GM18519 (cell line): ENCODE measurements at regions not wholly inside any gene's neighbourhood (a gene's known extent, or its start where the extent isn't known, plus 50 kb on each side); places are given as distances from the start of the nearest gene placed in this dataset.

Experiments
- ATAC-seq: cut with Tn5 transposase; IDR thresholded peaks from one replicate; pipeline ENCODE4 v1.9.1; 2021; ENCODE audit warnings: mild to moderate bottlenecking, moderate library complexity; ENCODE audit not compliant: unreplicated experiment, low FRiP score

DNA sequence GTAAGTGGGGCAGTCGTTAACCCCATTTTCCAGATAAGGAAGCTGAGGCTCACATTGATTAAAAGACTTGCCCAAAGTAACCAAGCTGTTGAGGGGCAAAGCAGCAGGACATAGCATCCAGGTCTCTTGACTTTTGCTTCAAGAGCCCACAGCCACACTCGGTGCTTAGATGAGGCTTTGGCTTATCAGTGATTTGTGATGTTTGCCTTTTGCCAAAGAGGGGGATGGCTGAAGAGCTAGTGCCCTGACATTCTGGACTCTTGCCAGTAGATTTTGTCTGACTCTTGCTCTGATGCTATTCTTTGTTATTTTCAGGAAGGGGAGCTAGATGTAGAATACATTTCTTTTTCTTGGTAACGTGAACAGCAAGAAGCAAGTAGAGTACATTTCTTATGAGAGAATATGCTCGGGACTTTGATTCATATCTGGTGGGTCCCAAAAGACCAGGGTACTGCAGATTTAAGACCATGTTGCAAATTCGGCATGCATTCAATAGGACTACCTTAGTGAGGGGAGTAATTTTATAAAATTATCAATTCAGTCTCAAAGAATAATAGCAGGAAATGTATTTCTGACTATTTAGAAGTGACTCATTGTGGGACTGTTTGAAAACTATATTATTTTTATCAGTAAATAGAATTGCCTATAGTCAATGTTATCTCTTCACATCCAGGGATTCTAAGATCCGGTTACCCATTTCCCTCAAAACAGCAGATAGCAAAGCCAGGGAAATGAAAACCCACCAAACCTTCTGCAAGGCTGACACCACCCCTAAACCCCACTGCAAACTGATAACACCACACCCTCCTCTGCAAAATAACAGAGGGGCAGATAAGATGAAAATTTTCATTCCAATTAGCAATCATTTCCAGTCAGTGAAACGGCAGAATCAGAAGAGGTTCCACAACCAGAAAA lies 180.0 kb upstream of the BMPER start:
- no peak for ATAC-seq

DNA sequence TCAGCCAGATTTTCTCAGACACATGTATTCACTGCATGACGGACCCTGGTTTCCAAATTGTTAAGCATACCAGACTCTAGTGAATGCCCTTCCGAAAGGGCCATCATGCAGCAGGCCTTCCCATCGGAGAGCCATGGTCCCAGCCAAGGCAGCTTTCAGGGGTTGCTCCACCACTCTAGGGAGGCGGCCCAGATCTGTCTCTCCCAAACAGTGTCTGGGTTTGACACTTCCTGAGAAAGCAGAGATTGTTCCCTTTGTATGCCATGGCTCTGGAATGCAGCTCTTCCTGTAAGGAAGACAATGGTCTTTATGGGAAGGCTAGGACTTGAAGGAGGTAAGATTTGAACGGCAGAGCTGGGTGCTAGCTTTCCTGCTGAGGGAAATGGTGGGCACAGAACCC lies 178.8 kb upstream of the BMPER start:
- no peak for ATAC-seq

DNA sequence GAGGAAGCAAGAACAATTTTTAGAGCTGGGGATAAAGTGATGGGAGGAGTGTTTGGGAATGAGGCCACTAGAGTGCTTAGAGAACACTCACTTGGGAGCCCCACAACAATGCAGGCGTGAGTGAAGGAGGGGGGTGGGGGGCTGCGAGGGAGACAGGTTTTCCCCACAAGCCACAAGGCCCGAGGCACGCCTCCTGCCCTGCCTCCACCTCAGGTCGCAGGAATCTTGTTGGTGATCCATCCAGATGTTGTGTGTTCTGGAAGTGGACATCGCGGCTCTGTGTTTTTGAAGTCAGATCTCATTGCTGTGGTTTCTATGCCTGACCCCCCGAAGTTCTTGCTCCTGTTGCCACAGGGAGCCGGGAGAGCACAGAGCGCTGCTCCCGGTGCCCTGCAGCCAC lies 178.0 kb upstream of the BMPER start:
- ATAC-seq: no peak

DNA sequence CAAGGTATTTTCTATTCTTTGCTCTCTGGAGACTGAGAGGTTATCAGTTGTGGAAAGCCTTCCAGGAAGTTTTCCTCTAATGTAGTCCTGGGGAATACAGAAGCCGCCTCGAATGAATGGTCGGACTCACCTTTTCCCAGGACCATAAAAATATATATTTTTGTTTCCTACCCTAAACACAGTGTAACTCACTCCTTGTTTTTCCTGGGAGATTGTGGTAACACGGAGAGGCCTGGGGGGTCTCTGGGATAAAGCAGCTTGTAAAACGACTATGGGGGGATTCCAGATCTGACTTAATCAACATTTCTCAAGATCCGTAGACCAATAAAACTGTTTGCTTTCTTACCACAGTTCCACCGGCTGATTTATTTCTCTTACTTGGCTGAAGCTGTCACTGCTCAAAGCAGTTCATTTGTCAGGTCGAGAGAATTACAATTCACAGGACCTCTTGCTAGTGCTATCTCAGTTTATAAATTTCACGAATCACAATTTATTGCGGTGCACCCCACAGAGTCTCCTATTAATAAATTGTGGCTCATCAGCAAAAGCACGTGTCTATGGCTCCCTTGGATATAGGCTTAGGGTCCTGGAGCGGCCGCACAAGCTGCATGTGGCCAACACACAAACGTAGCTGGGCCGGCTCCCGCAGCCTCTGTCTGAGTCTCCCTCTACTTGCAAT lies 176.3 kb upstream of the BMPER start:
- no peak for ATAC-seq

DNA sequence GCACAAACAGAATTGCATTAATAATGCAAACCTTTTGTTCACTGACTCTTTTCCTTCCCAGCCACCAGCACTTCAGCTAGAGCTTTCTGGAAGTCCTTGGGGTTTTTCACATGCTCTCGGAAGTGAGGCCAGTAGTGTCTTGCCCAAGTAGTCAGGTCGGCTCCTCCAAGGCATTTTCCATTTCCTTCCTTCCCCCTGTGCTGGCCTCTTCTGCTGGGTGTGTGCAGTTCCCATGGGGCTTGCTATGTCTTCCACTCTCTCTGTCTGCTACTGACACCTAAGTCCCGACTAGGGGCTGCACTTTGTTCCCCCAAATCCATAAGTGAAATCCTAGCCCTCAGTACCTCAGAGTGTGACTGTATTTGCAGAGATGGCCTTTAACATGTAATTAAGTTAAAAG lies 175.6 kb upstream of the BMPER start:
- no peak for ATAC-seq

DNA sequence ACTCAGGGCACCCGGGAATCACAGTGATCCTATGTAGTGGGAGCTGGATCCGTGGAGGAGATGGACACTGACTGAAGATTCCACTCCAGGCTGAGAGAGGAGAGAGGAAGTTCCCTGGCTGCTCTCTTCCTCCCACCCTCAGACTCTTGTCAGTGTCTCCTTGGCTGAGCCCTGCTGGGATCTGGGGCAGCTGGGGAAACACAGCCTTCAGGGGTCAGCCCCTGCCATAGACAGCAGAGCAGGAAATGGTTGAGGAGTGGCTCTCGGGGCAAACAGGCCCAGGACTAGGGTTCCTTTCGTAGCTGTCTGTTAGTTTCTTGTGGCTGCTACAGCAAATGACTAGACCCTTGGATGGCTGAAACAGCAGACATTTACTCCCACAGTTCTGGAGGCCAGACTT lies 174.4 kb upstream of the BMPER start:
- ATAC-seq: no peak

DNA sequence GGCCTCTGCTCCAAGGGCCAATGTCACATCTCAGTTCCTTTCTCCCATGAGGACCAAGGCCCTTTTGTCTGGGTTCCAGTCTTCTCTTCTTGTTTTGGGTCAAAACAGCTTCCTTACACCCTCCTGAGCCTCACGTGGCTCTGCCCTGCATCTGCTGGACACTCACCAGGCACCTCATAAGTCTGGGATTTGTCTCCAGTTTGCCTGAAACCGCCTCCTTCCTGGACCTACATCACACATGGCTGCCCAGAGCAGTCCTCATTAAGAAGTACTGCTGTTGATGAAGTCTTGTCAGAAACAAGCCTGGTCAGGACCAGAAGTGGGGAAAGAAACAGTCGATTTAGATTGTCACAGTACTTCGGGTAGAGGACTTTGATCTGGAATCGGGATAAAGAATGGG lies 173.4 kb upstream of the BMPER start:
- ATAC-seq: no peak

DNA sequence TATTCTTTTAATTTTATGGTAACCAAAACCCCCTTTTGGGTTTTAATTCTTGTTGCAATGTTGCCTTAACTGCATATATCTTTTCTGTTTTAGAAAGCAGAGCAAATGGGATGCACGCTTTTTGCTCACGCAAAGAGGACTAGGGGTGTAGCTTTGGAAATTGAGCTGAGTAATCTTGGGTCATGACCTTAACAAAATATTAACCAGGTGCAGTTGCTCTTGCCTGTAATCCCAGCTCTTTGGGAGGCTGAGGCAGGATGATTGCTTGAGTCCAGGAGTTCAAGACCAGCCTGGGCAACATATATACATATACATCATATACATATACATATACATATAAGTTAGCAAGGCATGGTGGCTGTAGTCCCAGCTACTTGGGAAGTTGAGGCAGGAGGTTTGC lies 172.9 kb upstream of the BMPER start:
- no peak for ATAC-seq

DNA sequence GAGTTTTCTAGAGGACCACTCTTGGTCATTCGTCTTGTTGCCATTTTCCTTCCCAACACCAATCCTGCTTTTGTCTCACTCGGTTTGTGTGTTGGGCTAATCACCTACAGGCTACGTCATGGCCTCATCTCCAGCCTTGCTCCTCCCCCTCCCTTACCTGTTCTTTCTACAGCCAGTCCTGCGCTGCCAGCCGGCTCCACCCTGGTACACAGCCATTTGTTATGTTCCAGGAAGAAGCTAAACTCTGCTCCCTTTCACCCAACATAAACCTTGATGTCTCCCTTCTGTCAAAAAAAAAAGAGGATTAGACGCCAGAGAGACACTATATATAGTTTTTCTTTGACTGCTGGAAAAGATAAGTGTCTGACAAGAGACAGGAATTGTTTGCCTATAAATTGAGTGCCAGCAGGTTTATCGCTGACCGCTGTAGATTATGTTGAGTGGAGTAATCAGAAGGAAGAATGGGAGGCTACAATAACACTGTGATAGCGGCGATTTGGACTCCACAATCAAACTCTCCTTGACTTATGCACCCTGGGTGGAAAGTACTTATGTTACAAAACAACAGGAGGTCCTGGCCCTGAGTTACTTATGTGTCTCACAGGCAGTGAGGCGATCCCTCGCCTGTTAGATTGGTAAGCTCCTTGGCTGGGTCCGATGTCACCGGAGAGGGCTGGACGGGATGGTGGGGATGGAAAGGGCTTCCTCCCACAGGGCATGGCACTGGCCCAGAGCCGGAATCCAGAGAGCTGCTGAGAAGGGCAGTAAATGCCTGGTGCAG lies 171.3 kb upstream of the BMPER start:
- no peak for ATAC-seq

DNA sequence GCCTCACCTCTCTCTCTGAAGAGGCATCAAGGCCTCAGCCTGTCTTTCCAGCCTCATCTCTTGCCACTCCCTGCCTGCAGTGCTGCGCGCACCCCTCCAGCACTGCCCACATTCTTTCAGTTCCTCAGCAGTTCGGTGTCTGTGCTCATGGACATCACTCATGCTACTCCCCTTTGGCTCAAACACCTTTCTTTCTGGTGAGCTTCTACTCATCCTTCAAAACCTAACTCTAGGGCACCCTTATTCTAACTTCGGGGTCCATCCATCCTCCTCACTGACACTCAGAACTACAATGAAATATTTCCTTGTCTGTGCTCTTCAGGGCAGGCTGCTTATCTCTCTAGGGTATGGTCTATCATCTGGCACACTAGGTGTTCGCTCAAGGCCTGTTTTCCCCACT lies 169.9 kb upstream of the BMPER start:
- no peak for ATAC-seq

DNA sequence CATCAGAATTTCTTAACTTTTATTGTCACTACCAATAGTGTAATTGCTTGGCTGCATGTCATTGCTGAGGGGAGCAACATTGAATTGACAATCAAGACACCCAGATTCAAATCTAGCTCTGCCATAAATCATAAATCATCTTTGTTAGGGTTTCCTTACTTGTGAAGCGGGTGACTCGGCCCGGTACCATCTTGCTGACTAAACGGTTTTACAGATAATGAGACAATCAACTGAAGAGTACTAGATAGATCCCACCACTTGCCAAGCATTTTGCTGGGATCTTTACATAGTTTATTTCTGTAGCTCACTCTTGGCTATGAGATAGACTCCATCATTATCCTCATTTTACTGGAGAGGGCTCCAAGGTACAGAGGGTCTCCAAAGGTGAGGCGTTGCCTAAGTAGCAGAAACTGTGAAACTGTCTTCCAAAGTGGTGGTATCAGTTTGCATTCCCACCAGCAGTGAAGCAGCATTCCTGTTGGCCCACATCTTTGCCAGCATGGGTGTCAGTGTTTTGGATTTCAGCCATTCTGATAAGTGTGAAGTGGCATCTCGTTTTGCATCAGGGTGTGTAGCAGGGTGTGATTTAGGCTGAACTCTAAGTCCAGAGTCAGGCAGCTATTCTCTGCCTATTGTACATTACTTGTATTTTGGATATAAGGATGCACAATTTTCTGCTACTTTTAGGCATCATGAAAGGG lies 168.7 kb upstream of the BMPER start:
- ATAC-seq: no peak

DNA sequence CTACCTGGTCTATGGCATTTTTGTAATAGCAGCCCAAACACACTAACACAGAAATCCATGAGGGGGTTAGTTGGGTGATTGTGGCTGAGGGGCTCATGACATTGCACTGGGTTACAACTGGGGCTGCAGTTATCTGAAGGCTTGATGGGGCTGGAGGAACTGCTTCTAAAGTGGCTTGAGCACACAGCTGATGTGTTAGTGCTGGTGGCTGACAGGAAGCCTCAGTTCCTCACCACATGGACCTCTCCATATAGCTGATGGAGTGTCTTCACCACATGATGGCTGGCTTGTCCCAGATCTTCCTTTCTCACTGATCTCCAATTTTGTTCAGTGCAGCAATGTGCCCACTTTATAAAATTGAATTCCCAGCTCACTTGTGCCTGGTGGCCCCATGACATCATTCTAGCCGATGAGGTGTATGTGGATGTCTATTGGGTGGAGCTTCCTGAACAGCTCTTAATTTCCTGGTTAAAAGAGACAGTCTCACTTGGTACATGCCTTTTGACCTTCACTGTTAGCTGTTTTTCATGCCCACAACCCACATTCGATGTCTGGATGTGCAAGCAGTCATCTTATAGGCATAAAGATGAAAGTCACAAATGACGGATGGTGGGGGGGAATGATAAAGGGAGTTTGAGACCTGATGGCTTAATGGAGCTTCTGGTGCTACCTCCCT lies 166.9 kb upstream of the BMPER start:
- no peak for ATAC-seq

DNA sequence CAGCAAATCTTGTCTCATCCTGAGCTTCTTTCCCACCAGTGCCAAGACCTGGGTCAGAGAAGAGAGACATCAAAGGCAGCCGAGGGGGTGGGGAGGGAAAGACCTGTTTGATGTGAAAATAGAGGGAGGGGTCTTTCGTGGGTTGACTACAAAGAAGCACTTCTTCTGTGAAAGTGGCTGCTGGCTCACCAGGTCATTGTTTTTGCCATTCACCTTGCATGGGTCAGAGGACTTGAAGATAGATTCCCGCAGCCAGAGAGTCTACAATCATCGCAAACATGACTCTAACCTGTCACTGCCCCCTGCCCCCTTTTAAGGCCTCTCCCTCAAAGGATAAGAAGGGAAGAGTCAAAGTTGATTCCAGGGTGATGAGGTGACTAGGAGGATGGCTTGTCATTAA lies 166.1 kb upstream of the BMPER start:
- no peak for ATAC-seq

DNA sequence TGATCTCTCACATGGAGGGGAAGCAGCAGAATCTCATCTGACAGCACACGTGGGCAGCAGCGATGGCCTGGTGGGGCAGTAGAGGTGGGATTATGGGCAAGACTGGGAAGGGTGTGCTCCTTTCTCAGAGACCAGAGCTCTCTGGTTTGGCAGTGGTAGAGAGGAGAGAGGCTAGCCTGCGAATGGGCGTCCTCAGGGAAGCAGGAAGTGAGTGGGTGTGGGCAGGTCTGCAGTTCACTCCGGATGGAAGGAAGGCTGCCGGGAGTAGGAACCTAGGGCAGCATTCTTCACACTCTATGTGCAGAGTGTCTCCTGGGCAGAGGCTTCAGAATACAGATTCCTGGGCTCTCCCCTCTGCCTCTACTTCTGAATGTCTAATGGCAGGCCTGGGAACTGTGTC lies 162.8 kb upstream of the BMPER start:
- no peak for ATAC-seq

DNA sequence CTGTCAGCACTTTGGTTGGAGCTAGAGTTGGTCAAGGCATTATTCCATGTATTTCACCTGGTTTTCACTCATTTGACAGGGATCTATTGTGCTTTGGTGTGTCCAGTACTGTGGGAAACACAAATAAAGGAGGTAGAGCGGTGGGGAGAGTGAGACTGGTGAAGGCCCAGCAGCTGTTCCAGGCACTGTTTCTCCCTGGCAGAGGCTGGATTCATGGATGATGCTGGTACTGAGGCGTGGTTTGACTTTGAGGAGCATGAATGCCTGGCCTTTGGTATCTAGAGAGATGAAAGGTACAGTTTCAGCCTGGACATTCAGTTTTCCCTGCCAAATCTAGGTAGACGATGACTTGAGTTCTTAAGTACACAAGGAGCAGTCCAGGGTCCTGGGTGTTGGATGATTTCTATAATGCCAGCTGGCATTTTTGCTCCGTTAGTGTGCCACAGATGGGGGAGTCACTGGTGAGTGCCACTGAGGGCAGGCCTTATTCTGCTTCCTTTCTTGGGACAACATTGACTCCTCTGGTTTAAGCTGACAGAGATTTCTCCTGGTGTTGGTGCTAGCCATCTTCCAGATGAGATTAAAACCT lies 162.2 kb upstream of the BMPER start:
- no peak for ATAC-seq

DNA sequence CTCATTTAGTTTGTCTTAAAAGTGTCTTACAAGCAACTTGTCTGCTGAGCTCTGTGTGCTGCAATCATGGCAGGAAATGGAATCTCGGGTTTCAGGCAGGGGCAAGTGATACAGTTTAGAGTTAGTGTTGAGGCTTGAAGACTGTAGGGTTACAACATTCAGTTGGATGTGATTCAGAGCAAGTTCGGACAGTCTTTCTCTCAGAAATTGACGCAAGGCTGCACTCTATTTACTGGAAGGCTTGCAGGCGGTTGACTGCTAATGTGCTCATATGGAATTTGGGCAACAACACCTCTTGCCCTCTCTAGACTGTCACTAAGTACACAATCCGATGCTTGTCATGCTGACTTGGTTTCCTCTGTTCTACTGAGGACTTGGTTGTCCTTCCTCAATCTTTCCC lies 161.7 kb upstream of the BMPER start:
- ATAC-seq: no peak

DNA sequence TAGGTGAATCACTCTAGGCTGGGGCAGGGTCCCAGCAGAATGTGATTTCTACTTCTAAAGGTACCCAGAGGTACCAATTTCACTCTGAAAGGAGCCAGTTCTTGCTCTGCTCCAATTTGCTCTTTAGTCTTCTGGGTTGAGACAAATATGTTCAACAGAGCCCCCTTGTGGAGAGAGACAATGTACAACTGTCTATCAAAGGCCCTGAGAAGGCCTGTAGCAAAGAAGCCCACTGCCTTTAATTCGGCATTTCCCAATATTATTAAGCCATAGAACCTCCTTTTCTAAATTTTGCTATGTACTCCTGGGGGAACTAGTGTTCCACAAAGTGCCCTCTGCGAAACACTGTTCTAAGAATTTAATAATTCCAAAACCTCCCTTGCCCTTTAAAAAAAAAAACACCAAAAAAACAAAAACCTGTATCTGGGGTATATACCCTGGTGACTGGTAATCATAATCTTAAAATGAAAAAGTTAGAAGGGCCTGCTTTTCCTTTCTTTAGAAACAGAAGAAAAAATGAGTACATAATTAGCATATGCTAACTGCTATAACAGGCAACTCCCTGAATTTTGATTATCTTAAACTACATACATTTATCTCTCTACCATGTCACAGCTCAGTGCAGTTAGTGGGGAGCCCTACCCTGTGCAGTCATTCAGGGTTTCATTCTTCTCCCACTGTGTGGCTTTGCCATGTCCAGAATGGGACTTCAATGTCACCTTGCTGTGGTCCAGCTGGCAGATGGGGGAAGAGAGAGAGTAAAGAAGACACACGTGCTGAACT lies 160.9 kb upstream of the BMPER start:
- ATAC-seq: no peak

DNA sequence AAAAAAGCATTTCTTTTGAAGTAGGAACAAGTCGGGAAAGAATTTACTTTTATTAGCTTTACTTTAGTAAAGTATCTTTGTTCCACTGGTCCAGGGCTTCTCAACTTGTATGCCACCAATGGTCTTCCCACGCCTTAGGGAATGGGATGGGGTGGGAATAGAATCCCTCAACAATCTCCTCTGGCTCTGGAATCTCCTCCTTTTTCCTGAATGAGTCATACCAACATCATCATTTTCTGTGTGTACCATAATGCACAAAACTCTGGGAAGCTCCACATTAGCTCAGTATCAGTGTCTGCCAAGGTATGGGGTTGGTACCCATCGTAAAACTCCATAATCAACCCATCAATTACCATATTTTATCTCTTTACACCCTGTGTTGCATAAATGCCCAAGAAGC lies 159.4 kb upstream of the BMPER start:
- no peak for ATAC-seq

DNA sequence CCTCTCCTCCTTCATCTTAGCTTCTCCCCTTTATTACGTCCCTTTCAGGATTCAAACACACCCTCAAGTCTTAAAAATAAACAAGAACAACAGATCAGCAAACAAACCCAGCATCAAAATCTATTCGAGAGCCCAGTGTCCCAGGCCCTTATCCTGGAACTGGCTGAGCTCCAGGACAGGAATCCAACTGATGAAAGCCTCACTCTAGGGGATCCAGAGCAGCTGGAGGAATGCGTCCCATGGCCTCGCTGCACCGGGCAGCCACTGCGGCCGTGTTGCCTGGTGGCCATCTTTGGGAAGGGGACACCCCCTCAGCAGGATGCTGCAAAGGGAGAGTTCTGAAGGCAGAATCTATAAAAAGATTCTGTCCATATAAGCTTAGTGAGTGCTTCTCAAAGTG lies 156.5 kb upstream of the BMPER start:
- ATAC-seq: no peak
